ENCODE measurements at regions not wholly inside any gene's neighbourhood (a gene's known extent, or its start where the extent isn't known, plus 50 kb on each side); places are given as distances from the start of the nearest gene placed in this dataset.

- TF ChIP-seq CTCF (IDR thresholded peaks at IDR 0.05) (no peak), EZH2 (IDR thresholded peaks at IDR 0.05; ENCODE audit: borderline replicate concordance, insufficient read depth, low read depth, low read length, poor library complexity, severe bottlenecking) (no peak)
Measured at GRCh38 chr20:43325926-43326325, 131.8 kb upstream of the SRSF6 start.

Measured in B cell (primary cell).